Fibroblast of lung (primary cell): ENCODE measurements at regions not wholly inside any gene's neighbourhood (a gene's known extent, or its start where the extent isn't known, plus 50 kb on each side); places are given as distances from the start of the nearest gene placed in this dataset.
"Not testable (repeated sequence)": the region's sequence is repeated elsewhere in the genome, so short reads cannot be mapped to it uniquely, and the experiment has no call there.

ENCODE experiments used
- DNase-seq, 2 donors: peaks; one replicate each; pipeline versions ENCODE4 v3.0.0 to v3.0.0-alpha.2; 2010; ENCODE audit warnings: low read depth in 2 of 2
- H2AFZ ChIP-seq: 2 replicates; pipeline ENCODE4 v1.5.1; 2012; ENCODE audit warnings: low read length, control low read depth, inconsistent platforms
- H3K27ac ChIP-seq: 2 replicates; pipeline ENCODE4 v1.5.1; 2011; ENCODE audit warnings: low read length, control low read depth; ENCODE audit not compliant: insufficient read depth
- H3K27me3 ChIP-seq: 2 replicates; pipeline ENCODE4 v1.5.1; 2011; ENCODE audit warnings: mild to moderate bottlenecking, low read length; ENCODE audit not compliant: control insufficient read depth, insufficient read depth
- H3K36me3 ChIP-seq: 2 replicates; pipeline ENCODE4 v1.5.1; 2011; ENCODE audit warnings: low read length; ENCODE audit not compliant: control insufficient read depth, insufficient read depth
- H3K4me1 ChIP-seq: 2 replicates; pipeline ENCODE4 v1.5.1; 2011; ENCODE audit warnings: low read length; ENCODE audit not compliant: control insufficient read depth, insufficient read depth; ENCODE audit errors: extremely low read depth
- H3K4me2 ChIP-seq: 2 replicates; pipeline ENCODE4 v1.5.1; 2011; ENCODE audit warnings: low read length, control low read depth; ENCODE audit not compliant: insufficient read depth; ENCODE audit errors: extremely low read depth
- H3K4me3 ChIP-seq, 4 experiments: fragments of 200-600 bp in 1 of 4; sonication (generic) in 1 of 4; replicated peaks in 1 of 4; 2 replicates each; pipeline ENCODE4 v1.5.1; 2011 to 2016; ENCODE audit warnings: low read length in 4 of 4, low read depth in 3 of 4, mild to moderate bottlenecking in 3 of 4, control low read depth in 2 of 4, inconsistent platforms in 1 of 4, mixed read lengths in 1 of 4; ENCODE audit not compliant: insufficient read depth in 1 of 4; ENCODE audit errors: control extremely low read depth in 1 of 4
- H3K79me2 ChIP-seq: 2 replicates; pipeline ENCODE4 v1.5.1; 2012; ENCODE audit warnings: mild to moderate bottlenecking, low read length, inconsistent platforms; ENCODE audit not compliant: control insufficient read depth, insufficient read depth
- H3K9ac ChIP-seq: 2 replicates; pipeline ENCODE4 v1.5.1; 2011; ENCODE audit warnings: mild to moderate bottlenecking, low read length, control low read depth; ENCODE audit not compliant: insufficient read depth
- H3K9me3 ChIP-seq: 2 replicates; pipeline ENCODE4 v1.5.1; 2012; ENCODE audit warnings: low read depth, low read length; ENCODE audit not compliant: control insufficient read depth, insufficient read depth
- H4K20me1 ChIP-seq: 2 replicates; pipeline ENCODE4 v1.5.1; 2011; ENCODE audit warnings: low read length; ENCODE audit not compliant: control insufficient read depth, insufficient read depth; ENCODE audit errors: extremely low read depth
- EZH2 ChIP-seq: IDR thresholded peaks from 2 replicates; pipeline ENCODE4 v1.5.1; 2012; ENCODE audit warnings: low read length, control low read depth, mild to moderate bottlenecking; ENCODE audit errors: missing control alignments
- TF ChIP-seq, protein P1 (sequence below), 2 donors: IDR thresholded peaks in 1 of 2; conservative IDR thresholded peaks in 1 of 2; 1 replicate in 1 of 2; 2 replicates in 1 of 2; pipeline ENCODE4 v1.5.1; 2011 to 2012; ENCODE audit warnings: low read length in 2 of 2, control low read depth in 1 of 2, inconsistent platforms in 1 of 2, low read depth in 1 of 2, mild to moderate bottlenecking in 1 of 2

DNA sequence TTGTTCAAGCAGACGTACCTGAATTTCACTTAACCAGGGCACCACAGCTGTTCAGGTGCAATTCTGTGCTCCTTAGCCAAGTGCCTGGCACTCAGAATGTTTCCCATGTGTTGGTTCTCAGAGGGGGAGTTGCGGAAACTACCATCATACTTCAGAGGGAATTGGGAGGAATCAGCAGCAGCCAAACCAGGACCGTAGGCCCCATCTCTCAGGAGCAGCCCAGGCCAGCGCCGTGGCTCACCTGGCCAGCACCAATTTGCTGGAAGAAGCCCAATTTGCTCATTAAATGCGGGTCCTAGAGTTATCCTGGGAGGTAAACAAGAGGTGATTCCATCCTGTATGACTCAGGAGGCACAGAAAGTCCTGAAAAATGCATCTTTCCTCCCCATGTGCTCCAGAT, 435.4 kb downstream of the BRD1 start:
- Histone ChIP-seq H3K27me3 (no peaks in the 10 kb centered on the region), H3K9me3 (no peaks in the 10 kb centered on the region)

DNA sequence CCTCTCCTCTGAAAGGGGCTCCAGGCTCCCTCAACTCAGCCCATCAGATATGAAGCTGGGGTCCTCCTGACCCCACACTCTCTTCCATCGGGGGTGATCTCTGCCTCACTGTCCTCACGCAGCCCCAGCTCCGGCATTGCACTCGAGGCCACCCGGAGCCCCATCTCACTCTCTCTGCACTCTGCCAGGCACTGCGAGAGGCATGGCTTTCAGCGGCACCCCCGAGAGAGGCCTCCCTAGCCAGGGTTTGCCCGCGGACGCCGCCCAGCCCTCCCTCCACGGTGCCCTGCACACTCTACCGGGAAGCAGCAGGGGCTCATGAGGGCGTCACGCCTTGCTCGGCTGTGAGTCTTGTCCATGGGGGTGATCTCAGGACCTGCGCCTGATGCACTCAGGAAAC, 436.2 kb downstream of the BRD1 start:
- Histone ChIP-seq H3K27ac (no peak overlapping the region), H3K9me3 (no peaks in the 10 kb centered on the region), H2AFZ (no peak overlapping the region), H4K20me1 (no peaks in the 10 kb centered on the region), H3K9ac (no peak overlapping the region), H3K4me2 (no peak overlapping the region), H3K27me3 (no peaks in the 10 kb centered on the region), H3K4me3 (no peak overlapping the region), H3K79me2 (no peaks in the 10 kb centered on the region), H3K4me1 (no peaks in the 10 kb centered on the region), H3K36me3 (no peaks in the 10 kb centered on the region)
- no peak for DNase-seq
- TF ChIP-seq EZH2 = no peak
- TF ChIP-seq, protein P1, sequence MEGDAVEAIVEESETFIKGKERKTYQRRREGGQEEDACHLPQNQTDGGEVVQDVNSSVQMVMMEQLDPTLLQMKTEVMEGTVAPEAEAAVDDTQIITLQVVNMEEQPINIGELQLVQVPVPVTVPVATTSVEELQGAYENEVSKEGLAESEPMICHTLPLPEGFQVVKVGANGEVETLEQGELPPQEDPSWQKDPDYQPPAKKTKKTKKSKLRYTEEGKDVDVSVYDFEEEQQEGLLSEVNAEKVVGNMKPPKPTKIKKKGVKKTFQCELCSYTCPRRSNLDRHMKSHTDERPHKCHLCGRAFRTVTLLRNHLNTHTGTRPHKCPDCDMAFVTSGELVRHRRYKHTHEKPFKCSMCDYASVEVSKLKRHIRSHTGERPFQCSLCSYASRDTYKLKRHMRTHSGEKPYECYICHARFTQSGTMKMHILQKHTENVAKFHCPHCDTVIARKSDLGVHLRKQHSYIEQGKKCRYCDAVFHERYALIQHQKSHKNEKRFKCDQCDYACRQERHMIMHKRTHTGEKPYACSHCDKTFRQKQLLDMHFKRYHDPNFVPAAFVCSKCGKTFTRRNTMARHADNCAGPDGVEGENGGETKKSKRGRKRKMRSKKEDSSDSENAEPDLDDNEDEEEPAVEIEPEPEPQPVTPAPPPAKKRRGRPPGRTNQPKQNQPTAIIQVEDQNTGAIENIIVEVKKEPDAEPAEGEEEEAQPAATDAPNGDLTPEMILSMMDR (conservative IDR thresholded peaks at IDR 0.05 in 1 of 2, IDR thresholded peaks at IDR 0.05 in 1 of 2; ENCODE audit: low read depth in 1 of 2, low read length in 2 of 2) = no peak

More for the DNA sequence above, 435.4 kb downstream of the BRD1 start:
- Histone ChIP-seq H3K9ac (no peak overlapping the region), H3K27ac (no peak overlapping the region), H3K36me3 (no peaks in the 10 kb centered on the region), H3K4me2 (no peak overlapping the region), H4K20me1 (no peaks in the 10 kb centered on the region), H3K4me1 (no peaks in the 10 kb centered on the region), H3K4me3 (no peak overlapping the region), H3K79me2 (no peaks in the 10 kb centered on the region), H2AFZ (no peak overlapping the region)
- TF ChIP-seq EZH2 = no peak
- TF ChIP-seq, protein P1 (conservative IDR thresholded peaks at IDR 0.05 in 1 of 2, IDR thresholded peaks at IDR 0.05 in 1 of 2; ENCODE audit: low read depth in 1 of 2, low read length in 2 of 2) = no peak
- DNase-seq = no peak

DNA sequence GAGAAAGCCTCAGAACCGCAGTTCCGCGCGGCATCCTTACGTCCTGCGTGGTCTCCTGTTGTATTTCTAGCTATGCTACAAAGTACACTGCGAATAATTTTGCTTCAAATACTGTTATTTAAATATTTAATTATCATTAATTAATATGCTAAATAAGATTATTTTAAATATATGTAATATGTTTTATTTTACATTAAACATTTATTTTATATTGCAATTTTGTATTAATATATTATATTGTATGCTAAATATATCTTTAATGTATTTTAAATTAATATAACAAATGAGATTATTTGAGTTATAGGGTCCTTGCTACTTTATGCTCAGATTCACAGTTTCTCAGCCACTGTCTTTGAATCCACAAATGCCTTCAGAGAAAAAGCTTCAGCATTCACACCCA, 436.7 kb downstream of the BRD1 start:
- Histone ChIP-seq H2AFZ (no peak overlapping the region), H3K36me3 (no peaks in the 10 kb centered on the region), H4K20me1 (no peaks in the 10 kb centered on the region), H3K9ac (no peak overlapping the region), H3K27me3 (no peaks in the 10 kb centered on the region), H3K79me2 (no peaks in the 10 kb centered on the region), H3K27ac (no peak overlapping the region), H3K4me1 (no peaks in the 10 kb centered on the region), H3K9me3 (no peaks in the 10 kb centered on the region), H3K4me2 (no peak overlapping the region), H3K4me3 (no peak overlapping the region)
- no peak for TF ChIP-seq EZH2
- TF ChIP-seq, protein P1 (conservative IDR thresholded peaks at IDR 0.05 in 1 of 2, IDR thresholded peaks at IDR 0.05 in 1 of 2; ENCODE audit: low read depth in 1 of 2, low read length in 2 of 2) = no peak
- no peak for DNase-seq

DNA sequence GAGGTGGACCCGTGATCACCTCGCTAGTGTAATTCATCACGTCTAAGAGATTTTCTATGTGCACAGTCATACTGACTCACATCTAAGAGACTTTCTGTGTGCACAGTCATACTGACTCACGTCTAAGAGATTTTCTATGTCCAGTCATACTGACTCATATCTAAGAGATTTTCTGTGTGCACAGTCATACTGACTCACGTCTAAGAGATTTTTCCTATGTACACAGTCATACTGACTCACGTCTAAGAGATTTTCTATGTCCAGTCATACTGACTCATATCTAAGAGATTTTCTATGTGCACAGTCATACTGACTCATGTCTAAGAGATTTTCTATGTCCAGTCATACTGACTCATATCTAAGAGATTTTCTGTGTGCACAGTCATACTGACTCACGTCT, 443.8 kb downstream of the BRD1 start:
- H3K36me3 ChIP-seq, H3K27ac ChIP-seq, H3K4me3 ChIP-seq, DNase-seq, H3K4me1 ChIP-seq, H3K9me3 ChIP-seq, H4K20me1 ChIP-seq, H3K27me3 ChIP-seq, H2AFZ ChIP-seq, H3K4me2 ChIP-seq, H3K79me2 ChIP-seq, H3K9ac ChIP-seq: not testable (repeated sequence)
